Stimulated activated CD8-positive, alpha-beta memory T cell treated with anti-CD3 and anti-CD28 coated beads, Interleukin-12 subunit alpha, Interleukin-12 subunit beta, amount 100 ng/mL, for 1 hour (primary cell): ENCODE measurements at regions not wholly inside any gene's neighbourhood (a gene's known extent, or its start where the extent isn't known, plus 50 kb on each side); places are given as distances from the start of the nearest gene placed in this dataset.
"Not testable (repeated sequence)": the region's sequence is repeated elsewhere in the genome, so short reads cannot be mapped to it uniquely, and the experiment has no call there.

Experiments
- DNase-seq: peaks from one replicate; pipeline ENCODE4 v3.0.0-alpha.2; 2020; ENCODE audit warnings: low read depth

GRCh38 chr9:34793428-34793827 lies 83.5 kb upstream of the CCL21 start:
- no peak for DNase-seq

GRCh38 chr9:34783951-34784487 lies 74.1 kb upstream of the CCL21 start:
- no peak for DNase-seq

- DNase-seq, result no peak
These were observed 72.4 kb upstream of the CCL21 start for GRCh38 chr9:34782372-34782771.

- no peak for DNase-seq
These were observed 67.7 kb upstream of the CCL21 start for GRCh38 chr9:34777666-34778065.

DNA sequence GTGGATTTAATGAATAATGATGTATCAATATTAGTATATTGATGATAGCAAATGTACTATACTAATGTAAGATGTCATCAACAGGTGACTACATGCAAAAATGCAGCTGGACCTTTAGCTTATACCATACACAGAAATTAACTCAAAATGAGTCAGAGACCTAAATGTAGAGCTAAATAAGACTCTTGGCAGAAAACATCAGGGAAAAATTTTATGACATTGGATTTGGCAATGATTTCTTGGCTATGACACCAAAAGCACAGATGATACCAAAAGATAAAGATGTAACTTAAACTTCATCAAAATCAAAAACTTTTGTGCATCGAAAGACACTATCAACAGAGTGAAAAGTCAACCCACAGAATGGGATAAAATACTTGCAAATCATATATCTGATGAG lies 64.0 kb upstream of the CCL21 start:
- DNase-seq, result no peak

DNA sequence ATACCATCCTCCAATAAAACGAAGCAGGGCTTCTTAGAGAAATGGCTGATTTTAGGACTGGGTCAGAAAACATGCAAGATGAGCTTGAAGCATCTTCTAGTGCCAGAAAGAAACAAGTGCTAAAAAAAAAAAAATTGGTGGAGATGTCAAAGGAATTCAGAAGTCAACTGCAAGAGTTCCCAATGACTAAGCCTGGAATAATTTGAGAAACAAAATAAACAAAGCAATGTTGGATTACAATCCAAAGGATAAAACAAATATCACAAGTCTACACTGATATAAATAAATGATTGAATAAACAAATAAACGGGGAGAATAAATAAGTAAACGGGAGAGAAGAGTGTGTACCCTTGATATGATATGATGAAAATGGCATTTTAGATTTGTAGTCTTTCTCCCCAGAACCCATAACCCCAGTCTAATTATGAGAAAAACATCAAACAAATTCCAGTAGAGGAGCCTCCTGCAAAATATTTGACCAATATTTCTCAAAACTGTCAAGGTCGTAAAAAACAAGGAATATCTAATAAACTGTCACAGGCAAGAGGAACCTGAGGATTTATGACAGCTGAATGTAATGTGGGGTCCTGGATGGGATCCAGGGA lies 63.5 kb upstream of the CCL21 start:
- no peak for DNase-seq

DNA sequence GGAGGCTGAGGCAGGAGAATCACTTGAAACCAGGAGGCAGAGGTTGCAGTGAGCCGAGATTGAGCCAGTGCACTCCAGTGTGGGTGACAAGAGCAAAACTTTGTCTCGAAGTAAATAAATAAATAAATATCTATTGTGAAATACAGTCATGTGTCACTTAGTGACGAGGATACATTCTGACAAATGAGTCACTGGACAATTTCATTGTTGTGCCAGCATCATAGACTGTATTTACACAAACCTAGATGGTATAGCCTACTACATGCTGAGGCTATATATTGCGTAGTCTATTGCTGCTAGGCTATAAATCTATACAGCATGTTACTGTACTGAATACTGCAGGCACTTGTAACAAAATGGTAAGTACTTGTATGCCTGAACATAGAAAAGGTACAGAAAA lies 61.1 kb upstream of the CCL21 start:
- DNase-seq, result no peak

GRCh38 chr9:34767087-34767486 lies 57.2 kb upstream of the CCL21 start:
- not testable (repeated sequence) for DNase-seq

GRCh38 chr9:34760196-34761040 lies 50.5 kb upstream of the CCL21 start:
- not testable (repeated sequence) for DNase-seq
